ENCODE measurements at regions not wholly inside any gene's neighbourhood (a gene's known extent, or its start where the extent isn't known, plus 50 kb on each side); places are given as distances from the start of the nearest gene placed in this dataset.
"Not testable (repeated sequence)": the region's sequence is repeated elsewhere in the genome, so short reads cannot be mapped to it uniquely, and the experiment has no call there.

GRCh38 chr5:30581198-30581935 is 612.1 kb upstream of the CDH6 start:
- peak; percentile 21 for DNase-seq

DNA sequence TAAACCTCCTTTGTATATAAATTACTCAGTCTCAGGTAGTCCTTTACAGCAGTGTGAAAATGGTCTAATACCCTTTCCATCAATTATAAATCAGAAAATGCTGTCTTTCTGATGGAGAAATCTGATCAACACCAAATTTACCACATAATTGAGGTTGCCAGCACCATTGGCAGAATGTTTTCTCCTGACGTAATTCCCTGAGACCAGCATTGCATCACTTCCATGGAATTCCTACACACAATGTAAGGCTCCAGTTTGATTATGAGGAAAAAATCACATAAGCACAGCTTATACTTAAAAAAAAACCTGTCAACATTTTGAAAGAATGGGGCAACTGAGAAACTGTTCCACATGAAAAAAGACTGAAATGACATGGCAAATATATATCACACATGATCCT is 618.7 kb upstream of the CDH6 start:
- DNase-seq: no peak

- DNase-seq: no peak
Measured at GRCh38 chr5:30572279-30572678, 621.2 kb upstream of the CDH6 start.

- DNase-seq: no peak
Measured at GRCh38 chr5:30561771-30562170, 631.7 kb upstream of the CDH6 start.

DNA sequence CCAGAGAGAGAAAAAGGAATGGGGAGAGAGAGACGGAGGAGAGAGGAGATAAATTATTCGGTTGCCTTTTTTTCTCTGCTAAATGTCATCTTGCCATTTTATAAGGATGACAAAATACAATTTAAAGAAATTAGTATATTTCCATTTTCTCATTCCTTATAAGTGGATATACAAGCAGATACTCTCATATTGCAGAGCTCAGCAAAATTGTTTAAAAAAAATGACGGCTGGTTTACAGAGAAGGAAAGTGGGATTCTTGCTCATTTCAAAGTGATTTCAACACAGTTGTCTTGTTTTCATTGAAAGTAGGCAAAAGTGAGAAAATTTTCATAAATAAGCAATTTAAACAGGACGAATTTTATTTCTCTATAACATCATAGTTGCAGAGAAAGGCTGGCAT is 641.9 kb upstream of the CDH6 start:
- DNase-seq: no peak

DNA sequence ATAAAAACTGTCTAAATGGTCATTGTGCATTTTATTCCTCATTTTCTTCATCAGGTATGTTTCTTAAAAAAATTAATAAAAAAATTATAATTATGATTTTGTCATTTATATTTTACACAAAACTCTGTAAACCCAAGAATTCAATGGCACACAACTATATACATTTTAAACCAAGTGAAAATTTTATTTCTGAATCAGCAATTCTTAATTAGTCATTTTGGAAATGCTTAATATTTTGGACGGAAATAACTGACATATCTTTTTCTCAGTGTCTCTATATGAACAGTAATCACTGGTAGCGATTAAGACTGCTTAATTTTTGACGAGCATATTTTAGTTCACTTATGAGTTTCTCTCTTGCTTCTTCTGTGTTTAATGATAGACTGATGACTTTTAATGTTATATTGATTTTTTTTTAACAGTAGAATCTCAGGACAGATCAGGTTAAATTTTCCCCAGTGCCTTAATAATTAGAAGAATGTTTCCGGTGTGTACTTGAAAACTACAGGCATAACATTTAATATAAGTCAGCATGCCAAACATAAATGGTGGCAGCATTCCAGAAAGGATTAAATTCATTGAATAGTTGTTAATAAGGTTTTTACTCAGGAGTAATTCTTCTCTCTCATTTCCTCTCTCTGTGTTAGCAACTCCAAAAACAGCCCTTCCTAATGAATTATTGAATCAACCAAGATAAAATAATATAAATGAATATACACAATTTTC is 644.7 kb upstream of the CDH6 start:
- DNase-seq: no peak

GRCh38 chr5:30540150-30540549 is 653.3 kb upstream of the CDH6 start:
- no peak for DNase-seq

GRCh38 chr5:30539004-30539634 is 654.4 kb upstream of the CDH6 start:
- no peak for DNase-seq

DNA sequence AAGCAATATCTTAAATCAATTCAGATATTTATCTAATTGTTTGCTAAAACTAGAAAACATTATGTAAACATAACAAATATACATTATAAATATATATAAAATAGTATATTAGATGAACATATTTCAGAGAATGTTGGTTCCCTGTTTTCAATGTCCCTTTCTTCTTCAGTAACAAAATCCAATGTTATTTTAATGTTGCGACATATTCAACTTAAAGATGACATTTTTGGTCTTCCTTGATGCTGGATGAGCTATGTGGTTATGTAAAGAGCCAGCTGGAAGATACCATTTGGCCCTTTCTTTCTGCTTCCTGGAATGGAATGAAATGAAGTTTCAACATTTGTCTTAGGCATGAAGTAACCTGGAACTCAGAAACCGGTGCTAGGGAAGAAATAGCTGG is 668.1 kb upstream of the CDH6 start:
- DNase-seq: no peak

DNA sequence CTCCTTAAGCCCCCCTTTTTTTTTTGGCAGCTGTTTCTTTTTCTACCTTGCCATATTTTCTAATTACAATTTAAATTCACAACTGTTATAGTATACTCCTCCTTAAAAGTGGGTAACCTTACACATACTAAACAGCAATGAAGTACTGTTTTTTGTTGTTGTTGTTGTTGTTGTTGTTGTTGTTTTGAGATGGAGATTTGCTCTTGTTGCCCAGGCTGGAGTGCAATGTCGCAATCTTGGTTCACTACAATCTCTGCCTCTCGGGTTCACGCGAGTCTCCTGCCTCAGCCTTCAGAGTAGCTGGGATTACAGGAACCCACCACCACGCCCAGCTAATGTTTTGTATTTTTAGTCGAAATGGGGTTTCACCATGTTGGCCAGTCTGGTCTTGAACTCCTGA is 669.1 kb upstream of the CDH6 start:
- DNase-seq: no peak

DNA sequence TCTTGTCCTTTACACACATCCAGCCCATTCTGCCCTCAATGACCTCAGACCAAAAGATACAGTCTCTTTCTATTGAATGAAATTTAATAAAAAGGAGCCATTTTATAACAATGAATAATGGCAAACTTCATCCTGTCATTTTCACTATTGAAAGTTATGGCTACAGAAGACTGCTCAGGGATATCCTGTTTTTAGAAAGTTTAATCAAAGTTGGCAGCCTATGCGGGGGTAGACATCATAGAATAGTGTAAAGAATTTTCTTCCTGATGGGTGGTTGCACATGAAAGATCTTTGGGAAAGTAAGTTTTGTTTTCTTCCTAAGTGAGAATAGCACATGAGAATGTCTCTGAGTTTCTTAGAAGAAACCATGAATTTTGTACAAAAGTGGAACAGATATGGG is 670.4 kb upstream of the CDH6 start:
- no peak for DNase-seq

DNA sequence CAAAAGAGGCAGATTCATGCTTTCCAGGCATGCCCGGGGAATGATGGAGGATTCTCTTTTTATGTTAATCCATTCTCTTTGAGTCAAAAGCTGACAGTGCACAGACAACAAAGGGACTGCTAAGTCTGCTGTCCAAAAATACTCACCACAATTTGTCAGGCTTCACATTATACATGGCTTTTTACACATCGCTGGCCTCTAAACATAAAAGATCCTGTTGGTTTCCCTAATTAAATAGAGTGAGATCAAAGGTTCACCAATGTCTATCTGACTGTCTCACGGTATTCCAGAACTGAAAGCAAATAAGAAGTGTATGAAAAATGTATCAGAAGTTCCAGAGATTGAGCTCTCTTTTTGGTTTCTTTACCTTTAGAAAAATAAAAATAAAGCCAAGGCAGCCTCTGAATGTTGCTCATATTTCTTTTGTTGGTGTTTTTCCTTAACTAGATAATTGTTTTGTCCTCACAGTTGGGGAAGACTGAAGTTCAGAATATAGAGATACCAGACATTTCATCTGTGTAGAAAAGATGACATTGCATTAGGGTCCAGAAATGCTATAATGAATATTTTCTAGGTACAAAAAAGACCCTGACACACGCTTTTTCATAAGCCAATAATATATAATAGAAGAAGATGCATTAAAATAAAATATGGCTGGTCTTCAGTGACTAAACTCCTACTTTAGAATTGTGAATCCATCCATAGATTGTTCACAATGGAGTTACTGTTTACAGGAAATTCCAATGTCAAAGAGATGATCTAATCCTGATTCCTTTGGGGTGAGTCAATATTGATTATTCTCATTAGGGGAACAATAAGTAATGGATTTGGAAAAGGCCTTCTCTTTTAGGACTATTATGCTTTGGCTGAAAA is 688.2 kb upstream of the CDH6 start:
- no peak for DNase-seq

DNA sequence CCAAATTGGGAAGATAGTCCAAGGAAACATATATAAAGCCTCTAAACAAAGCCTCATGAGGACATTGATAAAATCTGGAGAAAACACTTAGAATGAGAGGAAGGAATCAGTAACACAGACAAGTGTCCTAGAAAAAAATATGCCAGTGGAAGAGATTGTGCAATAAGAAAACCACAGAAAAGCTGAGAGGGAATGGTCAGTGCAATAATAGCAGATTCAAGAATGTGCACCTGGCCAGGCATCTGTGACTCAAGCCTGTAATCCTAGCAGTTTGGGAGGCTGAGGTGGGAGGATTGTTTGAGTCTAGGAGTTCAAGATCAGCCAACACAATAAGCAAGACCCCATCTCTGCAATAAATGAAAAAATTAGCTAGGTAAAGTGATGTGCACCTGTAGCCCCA is 691.2 kb upstream of the CDH6 start:
- DNase-seq: no peak

GRCh38 chr5:30501065-30501464 is 692.4 kb upstream of the CDH6 start:
- DNase-seq: no peak

- DNase-seq: no peak
Measured at GRCh38 chr5:30500513-30500912, 693.0 kb upstream of the CDH6 start.

DNA sequence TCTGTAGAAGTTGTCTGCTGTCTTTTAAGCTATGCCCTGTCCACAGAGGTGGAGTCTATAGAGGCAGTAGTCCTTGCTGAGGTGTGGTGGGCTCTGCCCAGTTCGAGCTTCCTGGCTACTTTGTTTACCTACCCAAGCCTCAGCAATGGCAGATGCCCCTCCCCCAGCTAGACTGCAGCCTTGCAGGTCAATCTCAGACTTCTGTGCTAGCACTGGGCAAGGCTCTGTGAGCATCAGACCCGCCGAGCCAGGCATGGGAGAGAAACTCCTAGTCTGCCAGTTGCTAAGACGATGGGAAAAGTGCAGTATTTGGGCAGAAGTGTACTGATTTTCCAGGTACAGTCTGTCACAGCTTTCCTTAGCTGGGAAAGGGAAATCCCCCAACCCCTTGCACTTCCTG is 694.1 kb upstream of the CDH6 start:
- DNase-seq: no peak

GRCh38 chr5:30498972-30499371 is 694.5 kb upstream of the CDH6 start:
- no peak for DNase-seq

DNA sequence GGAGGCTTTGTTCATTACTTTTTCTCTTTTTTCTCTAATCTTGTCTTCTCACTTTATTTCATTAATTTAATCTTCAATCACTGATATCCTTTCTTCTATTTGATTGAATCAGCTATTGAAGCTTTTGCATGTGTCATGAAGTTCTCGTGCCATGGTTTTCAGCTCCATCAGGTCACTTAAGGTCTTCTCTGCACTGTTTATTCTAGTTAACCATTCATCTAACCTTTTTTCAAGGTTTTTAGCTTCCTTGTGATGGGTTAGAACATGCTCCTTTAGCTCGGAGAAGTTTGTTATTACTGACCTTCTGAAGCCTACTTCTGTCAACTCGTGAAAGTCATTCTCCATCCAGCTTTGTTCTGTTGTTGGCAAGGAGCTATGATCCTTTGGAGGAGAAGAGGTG is 695.0 kb upstream of the CDH6 start:
- DNase-seq: not testable (repeated sequence)

GRCh38 chr5:30494113-30494512 is 699.4 kb upstream of the CDH6 start:
- DNase-seq: not testable (repeated sequence)

DNA sequence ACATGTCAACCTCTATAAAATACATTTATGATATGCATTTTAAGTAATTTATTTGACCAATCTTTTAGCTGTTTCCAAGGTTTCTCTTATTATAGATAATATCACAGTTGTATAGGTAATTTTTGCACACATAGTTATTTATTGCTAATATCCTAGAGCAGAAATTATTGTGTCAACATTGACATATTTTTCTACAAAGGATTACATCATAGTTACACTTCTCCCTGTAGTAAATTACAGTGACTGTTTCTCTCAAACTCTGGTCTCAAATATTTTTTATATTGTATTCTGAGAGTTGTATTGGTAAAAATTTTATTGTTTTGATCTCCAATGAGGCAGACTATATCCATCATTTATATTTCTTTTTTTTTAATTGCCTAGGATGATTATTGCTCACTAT is 714.4 kb upstream of the CDH6 start:
- no peak for DNase-seq

- no peak for DNase-seq
Measured at GRCh38 chr5:30475429-30475828, 718.1 kb upstream of the CDH6 start.

DNA sequence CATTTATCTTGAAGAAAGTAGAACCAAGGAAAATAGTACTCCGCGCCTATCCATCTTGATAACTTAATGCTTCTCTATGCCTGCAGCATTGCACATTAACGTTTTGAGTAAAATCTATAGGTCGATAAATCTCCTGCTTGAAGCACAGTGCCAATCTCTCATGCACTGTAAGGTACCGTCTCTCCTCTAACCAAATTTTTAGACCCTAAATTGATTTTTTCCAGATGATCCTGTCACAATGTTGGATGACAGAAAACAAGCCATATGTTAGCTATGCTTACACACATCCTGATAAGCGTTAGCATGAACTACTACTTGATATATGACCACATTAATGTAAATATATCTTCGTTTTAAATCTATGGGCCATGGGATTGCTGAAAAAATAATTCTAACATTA is 723.8 kb upstream of the CDH6 start:
- DNase-seq: no peak

DNA sequence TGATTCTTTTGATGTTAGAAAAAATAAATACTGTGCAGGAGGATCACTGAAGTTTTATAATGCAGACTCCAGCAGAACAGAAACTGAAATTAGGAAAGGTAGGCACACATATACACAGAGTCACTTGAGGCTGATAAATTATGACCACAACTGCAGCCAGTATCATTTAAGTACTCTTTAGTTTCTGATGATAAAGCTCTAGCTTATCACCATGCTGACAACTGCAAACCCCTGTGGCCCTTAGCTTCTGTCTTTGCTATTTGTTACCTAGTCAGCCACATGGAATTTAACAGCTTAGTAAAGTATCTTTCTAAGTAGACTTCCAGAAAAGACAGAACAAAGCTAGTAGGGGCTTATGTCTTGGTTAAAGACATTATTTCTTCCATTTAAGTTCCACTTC is 734.8 kb upstream of the CDH6 start:
- DNase-seq: no peak
